Gastroesophageal sphincter (tissue), 3 donors: ENCODE measurements at regions not wholly inside any gene's neighbourhood (a gene's known extent, or its start where the extent isn't known, plus 50 kb on each side); places are given as distances from the start of the nearest gene placed in this dataset.

ENCODE experiments used
- EP300 ChIP-seq: sonication (generic); formaldehyde crosslinking; IDR thresholded peaks from one replicate; pipeline ENCODE4 v1.6.1; 2017; ENCODE audit warnings: antibody characterized with exemption, mild to moderate bottlenecking
- POLR2A ChIP-seq, 2 donors: fragments of 450-650 bp; IDR thresholded peaks; one replicate each; pipeline ENCODE4 v1.6.1; 2017; ENCODE audit warnings: antibody characterized with exemption in 2 of 2, mild to moderate bottlenecking in 2 of 2, moderate library complexity in 1 of 2
- POLR2AphosphoS5 ChIP-seq: sonication (generic); formaldehyde crosslinking; IDR thresholded peaks from one replicate; pipeline ENCODE4 v1.6.1; 2017; ENCODE audit warnings: antibody characterized with exemption
- TF ChIP-seq, protein P1 (sequence below), 4 experiments: fragments of 200-600 bp in 2 of 4; fragments of 450-650 bp in 2 of 4; sonication (generic) in 1 of 4; IDR thresholded peaks; one replicate each; pipeline ENCODE4 v1.5.1; 2017 to 2019; ENCODE audit warnings: antibody characterized with exemption in 4 of 4, mild to moderate bottlenecking in 2 of 4, moderate library complexity in 2 of 4

DNA sequence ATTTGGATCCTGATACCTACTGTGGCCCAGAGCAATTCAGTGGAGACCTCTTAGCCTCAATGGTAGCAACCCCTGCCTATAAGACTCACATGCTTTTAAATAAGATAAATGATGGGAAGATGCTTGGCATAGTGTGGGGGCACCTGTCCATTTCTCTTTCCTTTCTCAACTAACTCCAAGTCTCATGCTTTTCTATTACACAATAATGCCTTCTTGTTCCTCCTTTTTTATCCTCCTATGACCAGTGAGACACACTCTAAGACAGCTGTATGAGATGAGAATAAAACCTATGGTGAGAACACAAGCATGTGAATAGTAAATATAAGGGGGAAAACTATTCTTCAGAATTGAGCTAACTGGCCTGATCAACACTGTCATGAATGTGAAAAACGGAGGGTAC lies 147.0 kb upstream of the STXBP5 start:
- TF ChIP-seq, protein P1, sequence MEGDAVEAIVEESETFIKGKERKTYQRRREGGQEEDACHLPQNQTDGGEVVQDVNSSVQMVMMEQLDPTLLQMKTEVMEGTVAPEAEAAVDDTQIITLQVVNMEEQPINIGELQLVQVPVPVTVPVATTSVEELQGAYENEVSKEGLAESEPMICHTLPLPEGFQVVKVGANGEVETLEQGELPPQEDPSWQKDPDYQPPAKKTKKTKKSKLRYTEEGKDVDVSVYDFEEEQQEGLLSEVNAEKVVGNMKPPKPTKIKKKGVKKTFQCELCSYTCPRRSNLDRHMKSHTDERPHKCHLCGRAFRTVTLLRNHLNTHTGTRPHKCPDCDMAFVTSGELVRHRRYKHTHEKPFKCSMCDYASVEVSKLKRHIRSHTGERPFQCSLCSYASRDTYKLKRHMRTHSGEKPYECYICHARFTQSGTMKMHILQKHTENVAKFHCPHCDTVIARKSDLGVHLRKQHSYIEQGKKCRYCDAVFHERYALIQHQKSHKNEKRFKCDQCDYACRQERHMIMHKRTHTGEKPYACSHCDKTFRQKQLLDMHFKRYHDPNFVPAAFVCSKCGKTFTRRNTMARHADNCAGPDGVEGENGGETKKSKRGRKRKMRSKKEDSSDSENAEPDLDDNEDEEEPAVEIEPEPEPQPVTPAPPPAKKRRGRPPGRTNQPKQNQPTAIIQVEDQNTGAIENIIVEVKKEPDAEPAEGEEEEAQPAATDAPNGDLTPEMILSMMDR (IDR thresholded peaks at IDR 0.05), result no peak
- TF ChIP-seq POLR2AphosphoS5 (no peak), POLR2A (IDR thresholded peaks at IDR 0.05) (no peak), EP300 (no peak)
